Loucy (cell line): ENCODE measurements at regions not wholly inside any gene's neighbourhood (a gene's known extent, or its start where the extent isn't known, plus 50 kb on each side); places are given as distances from the start of the nearest gene placed in this dataset.

Source experiments
- H2AFZ ChIP-seq: fragments of 200-600 bp; sonication (generic); 2 replicates; pipeline ENCODE4 v1.6.0; 2016; ENCODE audit warnings: antibody characterized with exemption, mild to moderate bottlenecking, low read length, moderate library complexity
- H3F3A ChIP-seq: fragments of 200-600 bp; 2 replicates; pipeline ENCODE4 v1.6.0; 2016; ENCODE audit warnings: antibody characterized with exemption, low read depth, mild to moderate bottlenecking
- H3K27me3 ChIP-seq: fragments of 200-600 bp; sonication (generic); 2 replicates; pipeline ENCODE4 v1.6.1; 2014; ENCODE audit warnings: low read length, mild to moderate bottlenecking; ENCODE audit not compliant: insufficient read depth, poor library complexity, severe bottlenecking
- H3K36me3 ChIP-seq: fragments of 200-600 bp; sonication (generic); 2 replicates; pipeline ENCODE4 v1.6.1; 2016; ENCODE audit warnings: low read length; ENCODE audit not compliant: insufficient read depth
- H3K4me1 ChIP-seq: fragments of 200-600 bp; sonication (generic); 2 replicates; pipeline ENCODE4 v1.5.1; 2014; ENCODE audit warnings: low read length, mild to moderate bottlenecking; ENCODE audit not compliant: insufficient read depth, poor library complexity, severe bottlenecking
- H3K4me2 ChIP-seq: fragments of 200-600 bp; sonication (generic); 2 replicates; pipeline ENCODE4 v1.6.0; 2014; ENCODE audit warnings: antibody characterized with exemption, low read length, low read depth, mild to moderate bottlenecking; ENCODE audit not compliant: poor library complexity, severe bottlenecking
- H3K4me3 ChIP-seq: fragments of 200-600 bp; sonication (generic); 2 replicates; pipeline ENCODE4 v1.5.1; 2014; ENCODE audit warnings: low read length, mild to moderate bottlenecking, mixed read lengths; ENCODE audit not compliant: poor library complexity, severe bottlenecking
- H3K79me2 ChIP-seq: fragments of 200-600 bp; sonication (generic); 2 replicates; pipeline ENCODE4 v1.6.1; 2014; ENCODE audit warnings: low read length; ENCODE audit not compliant: insufficient read depth
- H3K9ac ChIP-seq: fragments of 200-600 bp; sonication (generic); 2 replicates; pipeline ENCODE4 v1.6.0; 2014; ENCODE audit warnings: mild to moderate bottlenecking, low read depth, low read length, moderate library complexity; ENCODE audit not compliant: poor library complexity, severe bottlenecking
- H3K9me2 ChIP-seq: fragments of 200-600 bp; sonication (generic); replicated peaks from 2 replicates; pipeline ENCODE4 v1.6.1; 2016; ENCODE audit warnings: low read depth, low read length, mixed read lengths
- H3K9me3 ChIP-seq: fragments of 200-600 bp; sonication (generic); 2 replicates; pipeline ENCODE4 v1.6.1; 2014; ENCODE audit warnings: mild to moderate bottlenecking, antibody characterized with exemption, low read length, low read depth; ENCODE audit not compliant: insufficient read depth
- H4K20me1 ChIP-seq: fragments of 200-600 bp; sonication (generic); 2 replicates; pipeline ENCODE4 v1.6.0; 2014; ENCODE audit warnings: antibody characterized with exemption, low read length, mild to moderate bottlenecking; ENCODE audit not compliant: insufficient read depth, poor library complexity, severe bottlenecking
- CTCF ChIP-seq: fragments of 200-600 bp; sonication (generic); conservative IDR thresholded peaks from 2 replicates; pipeline ENCODE4 v1.5.1; 2014; ENCODE audit warnings: mild to moderate bottlenecking, antibody characterized with exemption, low read length
- EZH2phosphoT487 ChIP-seq: fragments of 200-600 bp; IDR thresholded peaks from 2 replicates; pipeline ENCODE4 v1.6.1; 2018; ENCODE audit warnings: antibody characterized with exemption, mild to moderate bottlenecking, moderate library complexity, borderline replicate concordance

- H3K9me2 ChIP-seq: no peaks in the 10 kb centered on the region
- no peaks in the 10 kb centered on the region for H3K9me3 ChIP-seq
- H4K20me1 ChIP-seq: no peaks in the 10 kb centered on the region
- no peaks in the 10 kb centered on the region for H3F3A ChIP-seq
- H3K4me1 ChIP-seq: no peaks in the 10 kb centered on the region
- no peaks in the 10 kb centered on the region for H3K79me2 ChIP-seq
- H3K4me3 ChIP-seq: no peak overlapping the region
- H3K36me3 ChIP-seq: no peaks in the 10 kb centered on the region
- H3K4me2 ChIP-seq: no peak overlapping the region
- no peak for TF ChIP-seq CTCF
- TF ChIP-seq EZH2phosphoT487: no peak
- H3K9ac ChIP-seq: no peak overlapping the region
- no peaks in the 10 kb centered on the region for H3K27me3 ChIP-seq
- no peak overlapping the region for H2AFZ ChIP-seq
These were observed 157.6 kb downstream of the MCHR2 start for GRCh38 chr6:99836471-99836870.

GRCh38 chr6:99838607-99839006 is 155.4 kb downstream of the MCHR2 start:
- no peak overlapping the region for H2AFZ ChIP-seq

GRCh38 chr6:99841297-99841696 is 152.7 kb downstream of the MCHR2 start:
- no peaks in the 10 kb centered on the region for H3K4me1 ChIP-seq
- H3K79me2 ChIP-seq: no peaks in the 10 kb centered on the region
- no peaks in the 10 kb centered on the region for H3K9me2 ChIP-seq
- H3K9me3 ChIP-seq: no peaks in the 10 kb centered on the region
- no peaks in the 10 kb centered on the region for H3F3A ChIP-seq
- no peaks in the 10 kb centered on the region for H4K20me1 ChIP-seq
- no peak overlapping the region for H3K4me2 ChIP-seq
- H3K27me3 ChIP-seq: no peaks in the 10 kb centered on the region
- no peaks in the 10 kb centered on the region for H3K36me3 ChIP-seq
- no peak for TF ChIP-seq EZH2phosphoT487
- no peak for TF ChIP-seq CTCF
- no peak overlapping the region for H3K4me3 ChIP-seq
- no peak overlapping the region for H3K9ac ChIP-seq
- no peak overlapping the region for H2AFZ ChIP-seq

More at GRCh38 chr6:99838607-99839006, 155.4 kb downstream of the MCHR2 start:
- Histone ChIP-seq H3K36me3 (no peaks in the 10 kb centered on the region), H3K79me2 (no peaks in the 10 kb centered on the region), H3K4me1 (no peaks in the 10 kb centered on the region), H3K4me3 (no peak overlapping the region), H3K4me2 (no peak overlapping the region), H3K27me3 (no peaks in the 10 kb centered on the region), H4K20me1 (no peaks in the 10 kb centered on the region), H3K9me2 (no peaks in the 10 kb centered on the region), H3F3A (no peaks in the 10 kb centered on the region), H3K9ac (no peak overlapping the region), H3K9me3 (no peaks in the 10 kb centered on the region)
- TF ChIP-seq CTCF: no peak
- no peak for TF ChIP-seq EZH2phosphoT487
